GM21528 (cell line): ENCODE measurements at regions not wholly inside any gene's neighbourhood (a gene's known extent, or its start where the extent isn't known, plus 50 kb on each side); places are given as distances from the start of the nearest gene placed in this dataset.

Experiments
- ATAC-seq: cut with Tn5 transposase; IDR thresholded peaks from one replicate; pipeline ENCODE4 v1.9.1; 2021; ENCODE audit warnings: mild to moderate bottlenecking, moderate library complexity; ENCODE audit not compliant: unreplicated experiment, low FRiP score

GRCh38 chr5:5586721-5587120, 164.2 kb downstream of the ICE1 start:
- ATAC-seq: no peak

GRCh38 chr5:5585751-5586341, 163.4 kb downstream of the ICE1 start:
- no peak for ATAC-seq

GRCh38 chr5:5584751-5585150, 162.3 kb downstream of the ICE1 start:
- no peak for ATAC-seq

- ATAC-seq: no peak
Observed at GRCh38 chr5:5584236-5584745, 161.8 kb downstream of the ICE1 start.

GRCh38 chr5:5583832-5584231, 161.4 kb downstream of the ICE1 start:
- no peak for ATAC-seq

GRCh38 chr5:5583023-5583765, 160.7 kb downstream of the ICE1 start:
- no peak for ATAC-seq

- no peak for ATAC-seq
Observed at GRCh38 chr5:5581080-5581479, 158.6 kb downstream of the ICE1 start.

- ATAC-seq: no peak
Observed at GRCh38 chr5:5576744-5577143, 154.3 kb downstream of the ICE1 start.

- no peak for ATAC-seq
Observed at GRCh38 chr5:5575461-5575860, 153.0 kb downstream of the ICE1 start.

GRCh38 chr5:5573798-5574380, 151.4 kb downstream of the ICE1 start:
- no peak for ATAC-seq

GRCh38 chr5:5572976-5573797, 150.7 kb downstream of the ICE1 start:
- ATAC-seq: no peak

- ATAC-seq: no peak
Observed at GRCh38 chr5:5572010-5572865, 149.8 kb downstream of the ICE1 start.

- no peak for ATAC-seq
Observed at GRCh38 chr5:5570646-5571045, 148.2 kb downstream of the ICE1 start.

GRCh38 chr5:5564898-5565297, 142.4 kb downstream of the ICE1 start:
- ATAC-seq: no peak

- no peak for ATAC-seq
Observed at GRCh38 chr5:5560016-5560415, 137.5 kb downstream of the ICE1 start.

GRCh38 chr5:5558638-5559527, 136.4 kb downstream of the ICE1 start:
- ATAC-seq: no peak

- no peak for ATAC-seq
Observed at GRCh38 chr5:5558102-5558501, 135.6 kb downstream of the ICE1 start.

GRCh38 chr5:5551499-5551898, 129.0 kb downstream of the ICE1 start:
- ATAC-seq: no peak

- no peak for ATAC-seq
Observed at GRCh38 chr5:5546408-5546807, 123.9 kb downstream of the ICE1 start.
